ENCODE measurements at regions not wholly inside any gene's neighbourhood (a gene's known extent, or its start where the extent isn't known, plus 50 kb on each side); places are given as distances from the start of the nearest gene placed in this dataset.

GRCh38 chr13:111602874-111603273, 282.4 kb downstream of the TEX29 start:
- H4K20me1 ChIP-seq (ENCODE audit: insufficient read depth, low read length), result no peaks in the 10 kb centered on the region
- H3K4me1 ChIP-seq (ENCODE audit: insufficient read depth, low read length, poor library complexity, severe bottlenecking), result no peaks in the 10 kb centered on the region
- ChIA-PET POLR2A (no interaction called here), CTCF (ENCODE audit: unreplicated experiment) (no interaction called here)
- H3K9me3 ChIP-seq (ENCODE audit: low read length), result no peaks in the 10 kb centered on the region
- H3K4me3 ChIP-seq (ENCODE audit: low read depth, low read length, poor library complexity, severe bottlenecking), result no peak overlapping the region
- intact Hi-C loops (cut with micrococcal nuclease; ENCODE audit: unreplicated experiment), result no loop called here
- TF ChIP-seq EZH2phosphoT487 (IDR thresholded peaks at IDR 0.05; ENCODE audit: borderline replicate concordance, low read depth, low read length) (no peak), CTCF (conservative IDR thresholded peaks at IDR 0.05; ENCODE audit: low read length) (no peak)
- no peak overlapping the region for H3K4me2 ChIP-seq (ENCODE audit: low read length)
- DNase-seq (ENCODE audit: low spot score), result no peak
- H3K27ac ChIP-seq (ENCODE audit: low read depth, low read length, poor library complexity, severe bottlenecking), result no peak overlapping the region
- H3K79me2 ChIP-seq (ENCODE audit: insufficient read depth, low read depth, low read length), result no peaks in the 10 kb centered on the region
- H2AFZ ChIP-seq (ENCODE audit: low read length), result no peak overlapping the region
- BruUV-seq (replicated peaks), result no TSS peak
- no peaks in the 10 kb centered on the region for H3K36me3 ChIP-seq (ENCODE audit: insufficient read depth, low read length)
- no peaks in the 10 kb centered on the region for H3K9me2 ChIP-seq (ENCODE audit: insufficient read depth, low read length)

GRCh38 chr13:111604097-111604496, 283.7 kb downstream of the TEX29 start:
- H3K27ac ChIP-seq (ENCODE audit: low read depth, low read length, poor library complexity, severe bottlenecking), result no peak overlapping the region
- H4K20me1 ChIP-seq (ENCODE audit: insufficient read depth, low read length), result no peaks in the 10 kb centered on the region
- no peak for TF ChIP-seq EZH2phosphoT487 (IDR thresholded peaks at IDR 0.05; ENCODE audit: borderline replicate concordance, low read depth, low read length)
- TF ChIP-seq CTCF (conservative IDR thresholded peaks at IDR 0.05; ENCODE audit: low read length), result no peak
- H3K9me2 ChIP-seq (ENCODE audit: insufficient read depth, low read length), result no peaks in the 10 kb centered on the region
- BruUV-seq (replicated peaks), result no TSS peak
- H3K4me3 ChIP-seq (ENCODE audit: low read depth, low read length, poor library complexity, severe bottlenecking), result no peak overlapping the region
- intact Hi-C loops (cut with micrococcal nuclease; ENCODE audit: unreplicated experiment), result no loop called here
- no peak overlapping the region for H3K4me2 ChIP-seq (ENCODE audit: low read length)
- no peak overlapping the region for H2AFZ ChIP-seq (ENCODE audit: low read length)
- ChIA-PET POLR2A (no interaction called here), CTCF (ENCODE audit: unreplicated experiment) (no interaction called here)
- H3K36me3 ChIP-seq (ENCODE audit: insufficient read depth, low read length), result no peaks in the 10 kb centered on the region
- H3K4me1 ChIP-seq (ENCODE audit: insufficient read depth, low read length, poor library complexity, severe bottlenecking), result no peaks in the 10 kb centered on the region
- H3K79me2 ChIP-seq (ENCODE audit: insufficient read depth, low read depth, low read length), result no peaks in the 10 kb centered on the region
- no peak for DNase-seq (ENCODE audit: low spot score)
- no peaks in the 10 kb centered on the region for H3K9me3 ChIP-seq (ENCODE audit: low read length)

- Histone ChIP-seq H3K79me2 (ENCODE audit: insufficient read depth, low read depth, low read length) (no peaks in the 10 kb centered on the region), H3K4me3 (ENCODE audit: low read depth, low read length, poor library complexity, severe bottlenecking) (no peak overlapping the region), H3K4me2 (ENCODE audit: low read length) (no peak overlapping the region), H3K27ac (ENCODE audit: low read depth, low read length, poor library complexity, severe bottlenecking) (no peak overlapping the region), H3K4me1 (ENCODE audit: insufficient read depth, low read length, poor library complexity, severe bottlenecking) (no peaks in the 10 kb centered on the region), H3K36me3 (ENCODE audit: insufficient read depth, low read length) (no peaks in the 10 kb centered on the region), H2AFZ (ENCODE audit: low read length) (no peak overlapping the region), H4K20me1 (ENCODE audit: insufficient read depth, low read length) (no peaks in the 10 kb centered on the region), H3K9me3 (ENCODE audit: low read length) (no peaks in the 10 kb centered on the region), H3K9me2 (ENCODE audit: insufficient read depth, low read length) (no peaks in the 10 kb centered on the region)
- TF ChIP-seq CTCF (conservative IDR thresholded peaks at IDR 0.05; ENCODE audit: low read length) (no peak), EZH2phosphoT487 (IDR thresholded peaks at IDR 0.05; ENCODE audit: borderline replicate concordance, low read depth, low read length) (no peak)
- no peak for DNase-seq (ENCODE audit: low spot score)
- ChIA-PET CTCF (ENCODE audit: unreplicated experiment) (no interaction called here), POLR2A (no interaction called here)
- no TSS peak for BruUV-seq (replicated peaks)
- intact Hi-C loops (cut with micrococcal nuclease; ENCODE audit: unreplicated experiment), result no loop called here
Measured at GRCh38 chr13:111608556-111608955, 288.1 kb downstream of the TEX29 start.
